Trophoblast cell (in vitro differentiated cells and primary cell): ENCODE measurements at regions not wholly inside any gene's neighbourhood (a gene's known extent, or its start where the extent isn't known, plus 50 kb on each side); places are given as distances from the start of the nearest gene placed in this dataset.

Source experiments
- DNase-seq, 2 donors: peaks; one replicate each; pipeline ENCODE4 v3.0.0-alpha.2; 2016
- H2AFZ ChIP-seq: 2 replicates; pipeline ENCODE4 v1.6.1; 2013; ENCODE audit warnings: low read length, moderate library complexity, mild to moderate bottlenecking; ENCODE audit not compliant: insufficient read depth, poor library complexity
- H2AK5ac ChIP-seq: 2 replicates; pipeline ENCODE4 v1.6.1; 2013; ENCODE audit warnings: mild to moderate bottlenecking, low read length
- H2BK120ac ChIP-seq: 2 replicates; pipeline ENCODE4 v1.6.1; 2013; ENCODE audit warnings: low read length, mild to moderate bottlenecking, moderate library complexity; ENCODE audit not compliant: insufficient read depth, poor library complexity
- H2BK12ac ChIP-seq: 2 replicates; pipeline ENCODE4 v1.6.1; 2013; ENCODE audit warnings: mild to moderate bottlenecking, low read length, moderate library complexity
- H2BK5ac ChIP-seq: 2 replicates; pipeline ENCODE4 v1.6.1; 2013; ENCODE audit warnings: low read length, low read depth, moderate library complexity, mild to moderate bottlenecking; ENCODE audit not compliant: poor library complexity
- H3K14ac ChIP-seq: 2 replicates; pipeline ENCODE4 v1.6.1; 2013; ENCODE audit warnings: mild to moderate bottlenecking, low read length
- H3K18ac ChIP-seq: 2 replicates; pipeline ENCODE4 v1.6.1; 2013; ENCODE audit warnings: mild to moderate bottlenecking, low read length
- H3K23ac ChIP-seq: 2 replicates; pipeline ENCODE4 v1.6.1; 2013; ENCODE audit warnings: low read length
- H3K27ac ChIP-seq: 2 replicates; pipeline ENCODE4 v1.5.1; 2013; ENCODE audit warnings: low read depth, mild to moderate bottlenecking, inconsistent platforms, low read length, moderate library complexity
- H3K27me3 ChIP-seq: 2 replicates; pipeline ENCODE4 v1.6.1; 2013; ENCODE audit warnings: inconsistent platforms, mild to moderate bottlenecking, low read length, moderate library complexity; ENCODE audit not compliant: insufficient read depth
- H3K36me3 ChIP-seq, 2 experiments: 1 replicate in 1 of 2; 2 replicates in 1 of 2; pipeline ENCODE4 v1.6.1; 2013; ENCODE audit warnings: low read length in 2 of 2, mild to moderate bottlenecking in 2 of 2, moderate library complexity in 1 of 2; ENCODE audit not compliant: insufficient read depth in 2 of 2, control insufficient read depth in 1 of 2
- H3K4ac ChIP-seq: 2 replicates; pipeline ENCODE4 v1.6.1; 2013; ENCODE audit warnings: low read depth, mild to moderate bottlenecking, low read length, moderate library complexity
- H3K4me1 ChIP-seq, 2 experiments: 1 replicate in 1 of 2; 2 replicates in 1 of 2; pipeline ENCODE4 v1.6.1; 2013; ENCODE audit warnings: low read length in 2 of 2, mild to moderate bottlenecking in 2 of 2, moderate library complexity in 1 of 2; ENCODE audit not compliant: insufficient read depth in 2 of 2, control insufficient read depth in 1 of 2
- H3K4me2 ChIP-seq: 2 replicates; pipeline ENCODE4 v1.6.1; 2013; ENCODE audit warnings: inconsistent platforms, mild to moderate bottlenecking, low read length, moderate library complexity
- H3K4me3 ChIP-seq: 2 replicates; pipeline ENCODE4 v1.5.1; 2013; ENCODE audit warnings: mild to moderate bottlenecking, low read depth, low read length, inconsistent platforms
- H3K79me1 ChIP-seq: one replicate; pipeline ENCODE4 v1.6.1; 2013; ENCODE audit warnings: low read length
- H3K79me2 ChIP-seq: 2 replicates; pipeline ENCODE4 v1.6.1; 2013; ENCODE audit warnings: low read length, mild to moderate bottlenecking; ENCODE audit not compliant: control insufficient read depth, insufficient read depth, poor library complexity
- H3K9ac ChIP-seq: 2 replicates; pipeline ENCODE4 v1.6.1; 2013; ENCODE audit warnings: mild to moderate bottlenecking, low read length
- H3K9me3 ChIP-seq: 2 replicates; pipeline ENCODE4 v1.6.1; 2013; ENCODE audit warnings: low read depth, mild to moderate bottlenecking, control low read depth, inconsistent platforms, low read length; ENCODE audit not compliant: insufficient read depth
- H4K12ac ChIP-seq: 2 replicates; pipeline ENCODE4 v1.6.1; 2013; ENCODE audit warnings: low read depth, mild to moderate bottlenecking, low read length, moderate library complexity
- H4K8ac ChIP-seq: 2 replicates; pipeline ENCODE4 v1.6.1; 2013; ENCODE audit warnings: low read depth, mild to moderate bottlenecking, low read length, moderate library complexity
- H4K91ac ChIP-seq: one replicate; pipeline ENCODE4 v1.6.1; 2013; ENCODE audit warnings: low read depth, mild to moderate bottlenecking, low read length, moderate library complexity
- WGBS: extraction: QIAGEN DNeasy Blood & Tissue Kit; methylation state at CpG from one replicate; pipeline ENCODE4 v1.1.7; 2013; ENCODE audit warnings: missing lambda C conversion rate; ENCODE audit not compliant: insufficient read length, insufficient coverage; ENCODE audit errors: extremely low coverage; 5-methylcytosine and 5-hydroxymethylcytosine counted together

DNA sequence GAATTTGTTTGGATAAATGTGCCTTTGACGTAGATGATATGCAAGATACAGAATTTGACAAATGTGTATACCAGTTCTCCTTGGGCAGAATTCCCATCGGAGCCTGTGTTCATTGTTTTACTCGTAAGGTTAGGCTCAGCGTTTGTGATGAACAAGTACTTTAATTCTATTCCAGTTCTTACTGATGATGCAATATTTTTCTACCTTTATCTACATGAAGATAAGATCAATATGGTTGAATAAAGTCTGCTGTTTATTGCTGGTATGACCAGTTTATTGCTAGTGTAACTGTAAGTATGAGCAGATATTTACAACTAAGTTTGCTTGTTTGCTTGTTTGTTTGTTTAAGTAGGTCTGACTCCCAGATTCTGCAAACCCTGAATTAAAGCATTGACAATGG is 145.4 kb upstream of the ADARB2 start:
- Histone ChIP-seq H3K23ac (no peak overlapping the region), H3K36me3 (no peaks in the 10 kb centered on the region), H2AK5ac (no peak overlapping the region), H3K79me1 (no peaks in the 10 kb centered on the region), H2BK120ac (no peak overlapping the region), H3K27me3 (no peaks in the 10 kb centered on the region), H3K4me2 (no peak overlapping the region), H2AFZ (no peak overlapping the region), H3K4me1 (no peaks in the 10 kb centered on the region), H3K27ac (no peak overlapping the region), H4K12ac (no peak overlapping the region), H3K18ac (no peak overlapping the region), H3K79me2 (no peaks in the 10 kb centered on the region), H3K9ac (no peak overlapping the region), H4K8ac (no peak overlapping the region), H4K91ac (no peak overlapping the region), H3K4me3 (no peak overlapping the region), H2BK12ac (no peak overlapping the region), H3K9me3 (no peaks in the 10 kb centered on the region), H3K14ac (no peak overlapping the region), H2BK5ac (no peak overlapping the region), H3K4ac (no peak overlapping the region)
- WGBS = no CpG with 5 or more reads among the region's 4 CpGs
- DNase-seq = no peak

- Histone ChIP-seq H3K9ac (no peak overlapping the region), H3K23ac (no peak overlapping the region), H2BK5ac (no peak overlapping the region), H4K12ac (no peak overlapping the region), H3K27me3 (no peaks in the 10 kb centered on the region), H2BK120ac (no peak overlapping the region), H3K79me1 (no peaks in the 10 kb centered on the region), H3K36me3 (no peaks in the 10 kb centered on the region), H3K27ac (no peak overlapping the region), H3K14ac (no peak overlapping the region), H3K79me2 (no peaks in the 10 kb centered on the region), H3K4me2 (no peak overlapping the region), H3K4me1 (no peaks in the 10 kb centered on the region), H2AK5ac (no peak overlapping the region), H4K91ac (no peak overlapping the region), H2BK12ac (no peak overlapping the region), H3K4ac (no peak overlapping the region), H2AFZ (no peak overlapping the region), H3K9me3 (no peaks in the 10 kb centered on the region), H3K18ac (no peak overlapping the region), H4K8ac (no peak overlapping the region), H3K4me3 (no peak overlapping the region)
- no peak for DNase-seq
- no CpG with 5 or more reads among the region's 12 CpGs for WGBS
Measured at GRCh38 chr10:1882180-1882579, 144.9 kb upstream of the ADARB2 start.

GRCh38 chr10:1881636-1882035 is 144.3 kb upstream of the ADARB2 start:
- no CpG with 5 or more reads among the region's 12 CpGs for WGBS
- H3K4ac ChIP-seq = no peak overlapping the region
- no peak overlapping the region for H4K8ac ChIP-seq
- no peak overlapping the region for H2AK5ac ChIP-seq
- H2BK120ac ChIP-seq = no peak overlapping the region
- no peak overlapping the region for H2BK12ac ChIP-seq
- H3K18ac ChIP-seq = no peak overlapping the region
- H4K91ac ChIP-seq = no peak overlapping the region
- H3K36me3 ChIP-seq = no peaks in the 10 kb centered on the region
- no peak overlapping the region for H3K4me3 ChIP-seq
- no peaks in the 10 kb centered on the region for H3K79me1 ChIP-seq
- no peak overlapping the region for H4K12ac ChIP-seq
- no peak for DNase-seq
- H3K23ac ChIP-seq = no peak overlapping the region
- no peaks in the 10 kb centered on the region for H3K27me3 ChIP-seq
- no peak overlapping the region for H3K4me2 ChIP-seq
- no peaks in the 10 kb centered on the region for H3K4me1 ChIP-seq
- H3K79me2 ChIP-seq = no peaks in the 10 kb centered on the region
- H3K9me3 ChIP-seq = no peaks in the 10 kb centered on the region
- H2BK5ac ChIP-seq = no peak overlapping the region
- H3K27ac ChIP-seq = no peak overlapping the region
- no peak overlapping the region for H3K9ac ChIP-seq
- no peak overlapping the region for H2AFZ ChIP-seq
- no peak overlapping the region for H3K14ac ChIP-seq

- Histone ChIP-seq H3K4me2 (no peak overlapping the region), H3K9ac (no peak overlapping the region), H3K9me3 (no peaks in the 10 kb centered on the region), H2BK12ac (no peak overlapping the region), H3K23ac (no peak overlapping the region), H4K8ac (no peak overlapping the region), H3K4me3 (no peak overlapping the region), H2AFZ (no peak overlapping the region), H3K14ac (no peak overlapping the region), H3K27ac (no peak overlapping the region), H3K18ac (no peak overlapping the region), H4K91ac (no peak overlapping the region), H3K79me1 (no peaks in the 10 kb centered on the region), H3K4ac (no peak overlapping the region), H3K27me3 (no peaks in the 10 kb centered on the region), H3K79me2 (no peaks in the 10 kb centered on the region), H2AK5ac (no peak overlapping the region), H3K36me3 (no peaks in the 10 kb centered on the region), H3K4me1 (no peaks in the 10 kb centered on the region), H4K12ac (no peak overlapping the region), H2BK5ac (no peak overlapping the region), H2BK120ac (no peak overlapping the region)
- DNase-seq = no peak
- no CpG with 5 or more reads among the region's 6 CpGs for WGBS
Measured at GRCh38 chr10:1874533-1874932, 137.2 kb upstream of the ADARB2 start.
